HG03060 (cell line): ENCODE measurements at regions not wholly inside any gene's neighbourhood (a gene's known extent, or its start where the extent isn't known, plus 50 kb on each side); places are given as distances from the start of the nearest gene placed in this dataset.
A peak's percentile ranks its signal among the peaks of the same experiment; 100 is the strongest.
"Not testable (repeated sequence)": the region's sequence is repeated elsewhere in the genome, so short reads cannot be mapped to it uniquely, and the experiment has no call there.

Source experiments
- ATAC-seq: cut with Tn5 transposase; IDR thresholded peaks from one replicate; pipeline ENCODE4 v1.9.1; 2021; ENCODE audit warnings: low read depth, moderate number of reproducible peaks; ENCODE audit not compliant: unreplicated experiment

DNA sequence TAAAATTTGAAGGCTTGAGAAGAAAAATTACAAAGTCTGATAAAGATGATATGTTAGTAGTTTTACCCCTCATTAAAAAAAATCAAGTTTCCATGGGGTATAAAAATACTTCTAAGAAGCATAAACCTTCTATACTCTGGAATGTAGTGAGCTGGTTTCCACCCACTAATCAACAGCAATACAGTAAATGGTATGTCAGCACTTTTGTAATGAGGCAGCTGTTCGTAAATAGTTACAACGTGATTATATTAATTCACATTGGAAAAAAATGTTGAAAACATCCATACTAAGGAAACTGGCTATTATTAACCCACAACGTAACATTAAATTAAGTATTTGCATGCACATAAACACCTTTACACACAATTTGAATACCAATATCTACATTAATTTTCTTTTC, 283.1 kb upstream of the FAM174A start:
- no peak for ATAC-seq

- no peak for ATAC-seq
Measured at GRCh38 chr5:100249884-100250269, 285.3 kb upstream of the FAM174A start.

GRCh38 chr5:100249211-100249883, 285.8 kb upstream of the FAM174A start:
- ATAC-seq, result no peak

GRCh38 chr5:100232736-100233135, 302.4 kb upstream of the FAM174A start:
- ATAC-seq, result no peak

DNA sequence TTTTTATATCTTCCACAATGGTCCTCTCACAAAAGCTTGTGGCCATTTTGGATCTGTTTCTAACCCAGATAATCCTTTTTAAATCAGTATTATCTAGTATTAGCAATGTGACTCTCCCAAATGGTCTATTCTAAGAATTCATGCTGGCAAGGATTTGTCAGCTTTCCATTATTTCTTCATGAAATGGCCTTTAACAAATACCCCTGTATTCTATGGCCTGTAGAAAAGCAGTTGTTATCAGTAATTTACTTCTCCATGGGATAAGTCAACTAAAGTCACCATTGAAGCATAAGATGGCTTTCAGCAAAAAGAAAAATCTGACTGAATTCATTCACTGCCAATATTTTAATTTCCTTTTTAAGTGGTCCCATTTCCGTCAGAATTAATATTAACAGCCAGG, 346.4 kb upstream of the FAM174A start:
- ATAC-seq, result no peak

DNA sequence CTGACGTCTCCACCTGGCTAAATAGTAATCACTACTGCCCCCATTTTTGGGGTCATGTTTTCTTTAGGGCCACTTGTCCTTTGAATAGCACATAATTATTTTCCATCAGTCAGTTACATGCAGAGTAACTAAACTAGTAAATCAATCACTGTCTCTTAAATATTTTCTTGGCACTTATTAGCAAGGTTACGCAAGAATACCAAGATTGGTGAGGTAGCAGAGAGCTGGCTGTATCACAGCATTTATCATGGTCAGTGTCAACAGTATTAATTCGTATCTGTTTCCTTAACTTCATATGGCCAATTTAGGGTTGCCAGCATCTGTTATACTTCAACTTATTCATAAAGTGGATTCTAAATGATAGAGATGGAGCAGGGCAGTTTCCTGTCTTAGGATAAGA, 346.8 kb upstream of the FAM174A start:
- ATAC-seq, result no peak

DNA sequence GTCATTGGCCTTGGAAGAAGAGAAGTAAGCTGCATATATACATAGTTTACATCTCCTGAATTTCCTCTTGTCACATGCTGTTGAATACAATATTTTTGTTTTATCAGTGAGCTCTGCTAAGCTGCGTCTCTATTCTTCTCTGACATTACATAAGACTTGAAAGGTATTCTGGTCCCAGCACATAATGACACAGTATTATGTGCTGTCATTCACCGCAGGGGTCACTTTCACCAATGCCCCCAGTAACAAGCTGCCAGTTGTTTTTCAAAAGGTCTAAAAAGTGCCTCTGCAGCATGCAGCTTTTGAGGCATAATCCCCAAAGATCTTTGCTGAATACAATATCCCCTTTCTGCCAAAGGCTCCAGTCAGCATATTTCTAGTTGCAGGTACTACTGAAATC, 349.0 kb upstream of the FAM174A start:
- no peak for ATAC-seq

DNA sequence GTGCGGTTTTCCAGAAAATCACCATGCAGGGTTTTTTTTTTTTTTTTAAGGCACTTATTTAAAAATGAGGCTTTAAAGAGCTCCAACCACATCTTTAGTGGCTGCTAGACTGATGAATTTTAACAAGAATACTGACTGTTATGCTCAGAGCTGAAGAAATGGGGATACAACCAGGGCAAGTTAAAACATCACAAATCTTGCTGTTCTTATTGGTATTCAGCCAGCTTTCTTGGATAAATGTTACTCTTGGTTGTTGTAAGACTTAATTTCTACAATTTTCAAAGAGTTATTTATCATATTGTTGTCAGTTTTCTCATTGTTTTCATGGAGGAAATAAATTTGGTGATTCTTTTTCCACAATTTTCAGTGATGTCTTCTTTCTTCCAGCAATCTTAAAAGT, 352.8 kb upstream of the FAM174A start:
- ATAC-seq, result no peak

GRCh38 chr5:100175346-100175745, 359.8 kb upstream of the FAM174A start:
- ATAC-seq, result no peak

GRCh38 chr5:100165309-100165708, 369.9 kb upstream of the FAM174A start:
- ATAC-seq, result peak; percentile 100

DNA sequence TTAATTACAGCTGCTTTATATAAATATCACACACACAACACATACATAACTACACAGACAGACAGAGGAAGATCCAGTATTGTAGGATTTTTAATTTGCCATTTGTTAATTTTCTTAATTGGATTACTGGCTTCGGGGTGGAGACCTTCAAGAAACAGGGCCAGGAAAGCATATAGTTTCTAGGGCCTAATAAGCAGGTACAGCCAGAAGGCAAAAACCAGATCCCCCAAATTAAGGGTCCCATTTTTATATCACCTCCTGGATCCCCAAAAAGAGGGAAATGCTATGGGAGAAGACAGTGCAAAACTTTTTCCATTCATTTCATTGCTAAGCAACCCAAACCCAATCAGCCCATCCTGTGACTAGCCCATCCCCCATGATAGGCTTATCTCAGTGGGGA, 373.3 kb upstream of the FAM174A start:
- no peak for ATAC-seq

DNA sequence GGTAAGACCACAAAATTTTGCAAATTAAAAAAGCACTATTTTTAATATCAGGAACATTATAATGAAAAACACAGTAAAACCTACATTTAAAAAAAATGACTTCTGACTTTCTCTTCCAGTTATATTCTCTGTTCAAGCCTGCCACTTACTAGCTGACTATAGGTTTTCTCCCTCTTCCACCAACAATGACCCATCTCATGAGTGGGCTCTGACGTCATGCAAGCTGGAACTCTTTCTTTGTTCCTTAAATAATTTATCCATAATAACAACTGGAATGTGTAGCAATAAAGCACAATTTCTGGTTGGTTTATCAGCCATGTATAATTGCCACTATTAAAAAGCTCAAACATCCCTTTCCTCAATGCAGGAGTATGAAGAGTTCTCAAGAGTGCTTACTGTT, 378.1 kb upstream of the FAM174A start:
- no peak for ATAC-seq

GRCh38 chr5:100148239-100148638, 386.9 kb upstream of the FAM174A start:
- ATAC-seq, result no peak

GRCh38 chr5:100142607-100143006, 392.6 kb upstream of the FAM174A start:
- ATAC-seq, result no peak

- ATAC-seq, result no peak
Measured at GRCh38 chr5:100131161-100131560, 404.0 kb upstream of the FAM174A start.

DNA sequence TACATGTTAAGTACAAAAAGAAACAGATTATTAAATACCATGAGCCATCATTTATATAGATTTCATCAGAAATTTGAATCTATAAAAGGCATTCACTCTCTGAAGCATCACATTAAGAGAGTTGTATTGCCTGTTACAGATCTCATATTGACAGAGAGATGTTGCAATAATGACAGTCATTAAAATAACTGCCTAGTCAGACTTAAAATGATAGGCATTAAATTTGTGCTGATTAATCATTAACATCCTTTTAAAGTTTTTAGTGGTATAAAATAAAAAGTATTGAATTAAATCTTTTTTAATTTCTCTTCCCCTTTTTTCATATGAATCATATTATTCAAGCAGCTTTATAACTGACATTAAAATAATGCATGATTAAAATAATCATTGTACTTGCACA, 404.9 kb upstream of the FAM174A start:
- ATAC-seq, result no peak

DNA sequence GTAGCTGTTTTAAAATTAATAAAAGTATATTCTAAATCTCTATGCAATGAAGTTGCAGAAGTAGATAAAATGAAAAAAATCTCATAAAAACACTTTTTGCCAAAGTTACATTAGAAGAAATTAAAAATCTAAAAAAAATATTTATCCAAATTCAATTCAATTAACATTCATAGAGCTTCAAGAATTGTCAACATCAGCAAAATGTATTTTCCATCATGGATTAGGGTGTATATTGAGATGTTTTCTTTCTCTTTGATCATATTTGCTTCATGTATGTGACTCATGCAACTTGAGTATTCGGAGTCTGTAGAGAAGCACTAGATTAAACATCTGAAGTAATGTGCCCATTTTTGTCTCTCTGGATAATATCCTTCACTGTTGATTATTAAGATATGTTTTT, 415.3 kb upstream of the FAM174A start:
- no peak for ATAC-seq

GRCh38 chr5:100110497-100110896, 424.7 kb upstream of the FAM174A start:
- ATAC-seq, result no peak

- ATAC-seq, result no peak
Measured at GRCh38 chr5:100108883-100109282, 426.3 kb upstream of the FAM174A start.

DNA sequence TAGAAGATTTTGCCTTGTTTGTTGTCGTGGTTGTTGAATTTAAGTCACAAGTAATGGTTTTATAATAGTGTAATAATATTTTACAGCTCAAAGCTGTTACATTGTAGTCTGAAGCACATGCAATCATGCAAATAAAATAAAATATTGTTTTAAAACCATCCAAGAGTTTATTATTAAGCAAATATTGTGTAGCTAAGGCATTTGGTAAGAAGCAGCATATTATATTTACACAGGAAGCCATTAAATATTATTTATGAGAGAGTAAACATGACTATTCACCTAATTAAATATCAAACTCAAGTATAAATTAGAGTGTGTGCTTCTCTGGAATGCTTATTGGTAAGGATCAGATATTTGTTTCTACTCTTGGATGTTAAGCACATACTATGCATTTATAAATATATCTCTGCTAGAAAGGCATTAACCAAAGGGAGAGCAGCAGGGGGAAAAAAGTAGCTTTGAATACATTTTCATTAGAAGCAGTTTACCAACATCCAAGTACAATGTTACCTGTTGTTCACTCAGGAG, 431.5 kb upstream of the FAM174A start:
- not testable (repeated sequence) for ATAC-seq

- not testable (repeated sequence) for ATAC-seq
Measured at GRCh38 chr5:100101466-100101865, 433.7 kb upstream of the FAM174A start.

GRCh38 chr5:100096328-100096727, 438.8 kb upstream of the FAM174A start:
- not testable (repeated sequence) for ATAC-seq

- not testable (repeated sequence) for ATAC-seq
Measured at GRCh38 chr5:100080703-100081102, 454.5 kb upstream of the FAM174A start.
